Trophoblast cell (in vitro differentiated cells and primary cell): ENCODE measurements at regions not wholly inside any gene's neighbourhood (a gene's known extent, or its start where the extent isn't known, plus 50 kb on each side); places are given as distances from the start of the nearest gene placed in this dataset.
"Not testable (repeated sequence)": the region's sequence is repeated elsewhere in the genome, so short reads cannot be mapped to it uniquely, and the experiment has no call there.

Source experiments
- DNase-seq, 2 donors: peaks; one replicate each; pipeline ENCODE4 v3.0.0-alpha.2; 2016
- H2AFZ ChIP-seq: 2 replicates; pipeline ENCODE4 v1.6.1; 2013; ENCODE audit warnings: low read length, moderate library complexity, mild to moderate bottlenecking; ENCODE audit not compliant: insufficient read depth, poor library complexity
- H2AK5ac ChIP-seq: 2 replicates; pipeline ENCODE4 v1.6.1; 2013; ENCODE audit warnings: mild to moderate bottlenecking, low read length
- H2BK120ac ChIP-seq: 2 replicates; pipeline ENCODE4 v1.6.1; 2013; ENCODE audit warnings: low read length, mild to moderate bottlenecking, moderate library complexity; ENCODE audit not compliant: insufficient read depth, poor library complexity
- H2BK12ac ChIP-seq: 2 replicates; pipeline ENCODE4 v1.6.1; 2013; ENCODE audit warnings: mild to moderate bottlenecking, low read length, moderate library complexity
- H2BK5ac ChIP-seq: 2 replicates; pipeline ENCODE4 v1.6.1; 2013; ENCODE audit warnings: low read length, low read depth, moderate library complexity, mild to moderate bottlenecking; ENCODE audit not compliant: poor library complexity
- H3K14ac ChIP-seq: 2 replicates; pipeline ENCODE4 v1.6.1; 2013; ENCODE audit warnings: mild to moderate bottlenecking, low read length
- H3K18ac ChIP-seq: 2 replicates; pipeline ENCODE4 v1.6.1; 2013; ENCODE audit warnings: mild to moderate bottlenecking, low read length
- H3K23ac ChIP-seq: 2 replicates; pipeline ENCODE4 v1.6.1; 2013; ENCODE audit warnings: low read length
- H3K27ac ChIP-seq: 2 replicates; pipeline ENCODE4 v1.5.1; 2013; ENCODE audit warnings: low read depth, mild to moderate bottlenecking, inconsistent platforms, low read length, moderate library complexity
- H3K27me3 ChIP-seq: 2 replicates; pipeline ENCODE4 v1.6.1; 2013; ENCODE audit warnings: inconsistent platforms, mild to moderate bottlenecking, low read length, moderate library complexity; ENCODE audit not compliant: insufficient read depth
- H3K36me3 ChIP-seq, 2 experiments: 1 replicate in 1 of 2; 2 replicates in 1 of 2; pipeline ENCODE4 v1.6.1; 2013; ENCODE audit warnings: low read length in 2 of 2, mild to moderate bottlenecking in 2 of 2, moderate library complexity in 1 of 2; ENCODE audit not compliant: insufficient read depth in 2 of 2, control insufficient read depth in 1 of 2
- H3K4ac ChIP-seq: 2 replicates; pipeline ENCODE4 v1.6.1; 2013; ENCODE audit warnings: low read depth, mild to moderate bottlenecking, low read length, moderate library complexity
- H3K4me1 ChIP-seq, 2 experiments: 1 replicate in 1 of 2; 2 replicates in 1 of 2; pipeline ENCODE4 v1.6.1; 2013; ENCODE audit warnings: low read length in 2 of 2, mild to moderate bottlenecking in 2 of 2, moderate library complexity in 1 of 2; ENCODE audit not compliant: insufficient read depth in 2 of 2, control insufficient read depth in 1 of 2
- H3K4me2 ChIP-seq: 2 replicates; pipeline ENCODE4 v1.6.1; 2013; ENCODE audit warnings: inconsistent platforms, mild to moderate bottlenecking, low read length, moderate library complexity
- H3K4me3 ChIP-seq: 2 replicates; pipeline ENCODE4 v1.5.1; 2013; ENCODE audit warnings: mild to moderate bottlenecking, low read depth, low read length, inconsistent platforms
- H3K79me1 ChIP-seq: one replicate; pipeline ENCODE4 v1.6.1; 2013; ENCODE audit warnings: low read length
- H3K79me2 ChIP-seq: 2 replicates; pipeline ENCODE4 v1.6.1; 2013; ENCODE audit warnings: low read length, mild to moderate bottlenecking; ENCODE audit not compliant: control insufficient read depth, insufficient read depth, poor library complexity
- H3K9ac ChIP-seq: 2 replicates; pipeline ENCODE4 v1.6.1; 2013; ENCODE audit warnings: mild to moderate bottlenecking, low read length
- H3K9me3 ChIP-seq: 2 replicates; pipeline ENCODE4 v1.6.1; 2013; ENCODE audit warnings: low read depth, mild to moderate bottlenecking, control low read depth, inconsistent platforms, low read length; ENCODE audit not compliant: insufficient read depth
- H4K12ac ChIP-seq: 2 replicates; pipeline ENCODE4 v1.6.1; 2013; ENCODE audit warnings: low read depth, mild to moderate bottlenecking, low read length, moderate library complexity
- H4K8ac ChIP-seq: 2 replicates; pipeline ENCODE4 v1.6.1; 2013; ENCODE audit warnings: low read depth, mild to moderate bottlenecking, low read length, moderate library complexity
- H4K91ac ChIP-seq: one replicate; pipeline ENCODE4 v1.6.1; 2013; ENCODE audit warnings: low read depth, mild to moderate bottlenecking, low read length, moderate library complexity
- WGBS: extraction: QIAGEN DNeasy Blood & Tissue Kit; methylation state at CpG from one replicate; pipeline ENCODE4 v1.1.7; 2013; ENCODE audit warnings: missing lambda C conversion rate; ENCODE audit not compliant: insufficient read length, insufficient coverage; ENCODE audit errors: extremely low coverage; 5-methylcytosine and 5-hydroxymethylcytosine counted together

- Histone ChIP-seq H3K9ac (no peak overlapping the region), H3K9me3 (no peaks in the 10 kb centered on the region), H3K4me3 (no peak overlapping the region), H3K79me1 (no peaks in the 10 kb centered on the region), H3K4ac (no peak overlapping the region), H2AK5ac (no peak overlapping the region), H3K4me1 (no peaks in the 10 kb centered on the region), H2BK120ac (no peak overlapping the region), H2AFZ (no peak overlapping the region), H2BK12ac (no peak overlapping the region), H4K8ac (no peak overlapping the region), H3K4me2 (no peak overlapping the region), H4K12ac (no peak overlapping the region), H3K14ac (no peak overlapping the region), H3K27me3 (no peaks in the 10 kb centered on the region), H4K91ac (no peak overlapping the region), H3K36me3 (no peaks in the 10 kb centered on the region), H3K79me2 (no peaks in the 10 kb centered on the region), H2BK5ac (no peak overlapping the region), H3K23ac (no peak overlapping the region), H3K18ac (no peak overlapping the region), H3K27ac (no peak overlapping the region)
- no peak for DNase-seq
- no CpG with 5 or more reads among the region's 3 CpGs for WGBS
These were observed 290.7 kb upstream of the FOLH1 start for GRCh38 chr11:49499117-49499516.

GRCh38 chr11:49505231-49505630, 296.8 kb upstream of the FOLH1 start:
- no peak overlapping the region for H3K27ac ChIP-seq
- no peak overlapping the region for H3K18ac ChIP-seq
- H2BK12ac ChIP-seq, result no peak overlapping the region
- H2BK120ac ChIP-seq, result no peak overlapping the region
- H3K4me2 ChIP-seq, result no peak overlapping the region
- no peak overlapping the region for H4K91ac ChIP-seq
- no peaks in the 10 kb centered on the region for H3K79me1 ChIP-seq
- no peak overlapping the region for H3K9ac ChIP-seq
- H2AFZ ChIP-seq, result no peak overlapping the region
- no peaks in the 10 kb centered on the region for H3K4me1 ChIP-seq
- H2AK5ac ChIP-seq, result no peak overlapping the region
- no peak overlapping the region for H4K8ac ChIP-seq
- H4K12ac ChIP-seq, result no peak overlapping the region
- no peak overlapping the region for H3K4me3 ChIP-seq
- no peak overlapping the region for H3K14ac ChIP-seq
- DNase-seq, result no peak
- H2BK5ac ChIP-seq, result no peak overlapping the region
- no peak overlapping the region for H3K4ac ChIP-seq
- H3K9me3 ChIP-seq, result no peaks in the 10 kb centered on the region
- H3K36me3 ChIP-seq, result no peaks in the 10 kb centered on the region
- no peaks in the 10 kb centered on the region for H3K79me2 ChIP-seq
- no peak overlapping the region for H3K23ac ChIP-seq
- no peaks in the 10 kb centered on the region for H3K27me3 ChIP-seq

GRCh38 chr11:49526240-49526829, 317.9 kb upstream of the FOLH1 start:
- not testable (repeated sequence) for H3K23ac ChIP-seq, H3K4me1 ChIP-seq, H2BK120ac ChIP-seq, H3K4me3 ChIP-seq, H4K91ac ChIP-seq, H2BK5ac ChIP-seq, H3K4me2 ChIP-seq, H2AK5ac ChIP-seq, H3K9me3 ChIP-seq, H4K12ac ChIP-seq, H3K79me1 ChIP-seq, H3K14ac ChIP-seq, H3K18ac ChIP-seq, H3K9ac ChIP-seq, H2BK12ac ChIP-seq, H4K8ac ChIP-seq, H3K79me2 ChIP-seq, H3K27ac ChIP-seq, H2AFZ ChIP-seq, H3K4ac ChIP-seq, H3K36me3 ChIP-seq, H3K27me3 ChIP-seq
- peak in 1 of 2 donors; percentile 21 for DNase-seq
- no CpG with 5 or more reads among the region's 1 CpG for WGBS

GRCh38 chr11:49533204-49533603, 324.8 kb upstream of the FOLH1 start:
- Histone ChIP-seq H3K9ac (no peak overlapping the region), H2AK5ac (no peak overlapping the region), H3K14ac (no peak overlapping the region), H2BK120ac (no peak overlapping the region), H3K4ac (no peak overlapping the region), H2AFZ (no peak overlapping the region), H4K8ac (no peak overlapping the region), H3K4me2 (no peak overlapping the region), H3K9me3 (peaks cover 2% of the 10 kb centered on the region), H3K79me2 (no peaks in the 10 kb centered on the region), H3K27me3 (no peaks in the 10 kb centered on the region), H3K79me1 (no peaks in the 10 kb centered on the region), H2BK5ac (no peak overlapping the region), H3K36me3 (no peaks in the 10 kb centered on the region), H4K12ac (no peak overlapping the region), H2BK12ac (no peak overlapping the region), H3K18ac (no peak overlapping the region), H3K27ac (no peak overlapping the region), H3K23ac (no peak overlapping the region), H3K4me3 (no peak overlapping the region), H4K91ac (no peak overlapping the region), H3K4me1 (no peaks in the 10 kb centered on the region)
- no peak for DNase-seq
